T follicular helper cell (primary cell): ENCODE measurements at regions not wholly inside any gene's neighbourhood (a gene's known extent, or its start where the extent isn't known, plus 50 kb on each side); places are given as distances from the start of the nearest gene placed in this dataset.
"Not testable (repeated sequence)": the region's sequence is repeated elsewhere in the genome, so short reads cannot be mapped to it uniquely, and the experiment has no call there.

ENCODE experiments used
- DNase-seq: peaks from one replicate; pipeline ENCODE4 v3.0.0-alpha.2; 2020; ENCODE audit warnings: low read depth

- no peak for DNase-seq
Measured at GRCh38 chr15:57767481-57767880, 61.0 kb downstream of the POLR2M start.

- DNase-seq: no peak
Measured at GRCh38 chr15:57769266-57769665, 62.8 kb downstream of the POLR2M start.

- DNase-seq: no peak
Measured at GRCh38 chr15:57770495-57770894, 64.0 kb downstream of the POLR2M start.

GRCh38 chr15:57772223-57772957, 65.9 kb downstream of the POLR2M start:
- DNase-seq: no peak

- DNase-seq: no peak
Measured at GRCh38 chr15:57773051-57773450, 66.5 kb downstream of the POLR2M start.

- DNase-seq: no peak
Measured at GRCh38 chr15:57777003-57777402, 70.5 kb downstream of the POLR2M start.

- DNase-seq: no peak
Measured at GRCh38 chr15:57780471-57780870, 74.0 kb downstream of the POLR2M start.

- DNase-seq: no peak
Measured at GRCh38 chr15:57782731-57783130, 76.2 kb downstream of the POLR2M start.

GRCh38 chr15:57784081-57784511, 77.6 kb downstream of the POLR2M start:
- DNase-seq: no peak

- DNase-seq: no peak
Measured at GRCh38 chr15:57785039-57785438, 78.5 kb downstream of the POLR2M start.

- DNase-seq: no peak
Measured at GRCh38 chr15:57785959-57786358, 79.4 kb downstream of the POLR2M start.

- DNase-seq: no peak
Measured at GRCh38 chr15:57789225-57789624, 82.7 kb downstream of the POLR2M start.

GRCh38 chr15:57792724-57793449, 86.4 kb downstream of the POLR2M start:
- no peak for DNase-seq

GRCh38 chr15:57795261-57795660, 88.7 kb downstream of the POLR2M start:
- DNase-seq: no peak

GRCh38 chr15:57796146-57796545, 89.6 kb downstream of the POLR2M start:
- no peak for DNase-seq

- DNase-seq: no peak
Measured at GRCh38 chr15:57797110-57797509, 90.6 kb downstream of the POLR2M start.

- DNase-seq: no peak
Measured at GRCh38 chr15:57797568-57798267, 91.2 kb downstream of the POLR2M start.

- no peak for DNase-seq
Measured at GRCh38 chr15:57806003-57806402, 99.5 kb downstream of the POLR2M start.

- not testable (repeated sequence) for DNase-seq
Measured at GRCh38 chr15:57809285-57809684, 102.8 kb downstream of the POLR2M start.

GRCh38 chr15:57816599-57816998, 110.1 kb downstream of the POLR2M start:
- DNase-seq: no peak

GRCh38 chr15:57819646-57820045, 113.1 kb downstream of the POLR2M start:
- no peak for DNase-seq

GRCh38 chr15:57820119-57820518, 113.6 kb downstream of the POLR2M start:
- DNase-seq: no peak

GRCh38 chr15:57821826-57822225, 115.3 kb downstream of the POLR2M start:
- DNase-seq: no peak
